Glutamatergic neuron (in vitro differentiated cells): ENCODE measurements at regions not wholly inside any gene's neighbourhood (a gene's known extent, or its start where the extent isn't known, plus 50 kb on each side); places are given as distances from the start of the nearest gene placed in this dataset.

ENCODE experiments used
- DNase-seq: peaks from one replicate; pipeline ENCODE4 v3.0.0; 2022
- H3K27ac Mint-ChIP-seq: one replicate; pipeline ENCODE4 v1.8.0; 2020; ENCODE audit warnings: mild to moderate bottlenecking, mixed read lengths, inconsistent platforms; ENCODE audit not compliant: unreplicated experiment
- H3K27me3 Mint-ChIP-seq: one replicate; pipeline ENCODE4 v1.8.0; 2020; ENCODE audit warnings: mild to moderate bottlenecking, moderate library complexity, mixed read lengths, inconsistent platforms; ENCODE audit not compliant: unreplicated experiment
- H3K36me3 Mint-ChIP-seq: one replicate; pipeline ENCODE4 v1.8.0; 2020; ENCODE audit warnings: mild to moderate bottlenecking, mixed read lengths, inconsistent platforms; ENCODE audit not compliant: unreplicated experiment
- H3K4me1 Mint-ChIP-seq: one replicate; pipeline ENCODE4 v1.8.0; 2020; ENCODE audit warnings: mild to moderate bottlenecking, low read depth, mixed read lengths, inconsistent platforms; ENCODE audit not compliant: unreplicated experiment
- H3K4me3 Mint-ChIP-seq: one replicate; pipeline ENCODE4 v1.8.0; 2020; ENCODE audit warnings: mild to moderate bottlenecking, mixed read lengths, inconsistent platforms; ENCODE audit not compliant: unreplicated experiment
- H3K9me3 Mint-ChIP-seq: one replicate; pipeline ENCODE4 v1.8.0; 2020; ENCODE audit warnings: mild to moderate bottlenecking, moderate library complexity, mixed read lengths, inconsistent platforms; ENCODE audit not compliant: unreplicated experiment
- CTCF ChIP-seq: fragments of 200-600 bp; sonication (generic); IDR thresholded peaks from one replicate; pipeline ENCODE4 v1.5.0; 2021; ENCODE audit not compliant: partially characterized antibody, unreplicated experiment

DNA sequence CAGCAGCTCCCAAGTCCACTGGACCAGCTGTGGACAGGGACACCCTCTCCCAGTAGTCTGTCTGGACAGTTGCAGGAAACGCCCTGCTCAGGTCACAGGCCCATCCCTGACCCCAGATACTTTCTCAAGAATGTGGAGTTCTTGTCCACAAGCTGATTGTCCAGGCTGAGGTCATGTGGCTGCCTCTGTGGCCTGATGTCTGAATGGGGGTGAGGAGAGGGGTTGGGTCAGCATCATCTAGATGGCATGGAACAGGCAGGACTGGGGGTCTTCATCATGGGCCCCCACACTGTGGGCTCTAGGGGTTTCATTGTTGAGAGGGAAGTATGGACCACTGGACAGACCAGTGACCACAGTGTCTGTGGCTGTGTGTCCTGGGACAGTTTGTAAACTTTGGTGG, 1015.0 kb downstream of the TBC1D22A start:
- TF ChIP-seq CTCF = no peak
- Mint-ChIP-seq H3K36me3 (peaks cover 16% of the 10 kb centered on the region), H3K27ac (no peak overlapping the region), H3K4me1 (no peaks in the 10 kb centered on the region), H3K27me3 (peaks cover 9% of the 10 kb centered on the region), H3K9me3 (peaks cover 27% of the 10 kb centered on the region), H3K4me3 (no peak overlapping the region)
- no peak for DNase-seq

- no peaks in the 10 kb centered on the region for H3K4me1 Mint-ChIP-seq
- peaks cover 18% of the 10 kb centered on the region for H3K9me3 Mint-ChIP-seq
- H3K36me3 Mint-ChIP-seq = peaks cover 16% of the 10 kb centered on the region
- no peak for TF ChIP-seq CTCF
- H3K27ac Mint-ChIP-seq = no peak overlapping the region
- no peak for DNase-seq
- H3K4me3 Mint-ChIP-seq = no peak overlapping the region
- H3K27me3 Mint-ChIP-seq = peaks cover 4% of the 10 kb centered on the region
Observed at GRCh38 chr22:47776329-47776728, 1013.9 kb downstream of the TBC1D22A start.

- Mint-ChIP-seq H3K4me3 (no peak overlapping the region), H3K27ac (no peak overlapping the region), H3K27me3 (peaks cover 4% of the 10 kb centered on the region), H3K4me1 (no peaks in the 10 kb centered on the region), H3K36me3 (peaks cover 9% of the 10 kb centered on the region), H3K9me3 (peaks cover 15% of the 10 kb centered on the region)
- no peak for TF ChIP-seq CTCF
- DNase-seq = no peak
Observed at GRCh38 chr22:47775686-47776085, 1013.2 kb downstream of the TBC1D22A start.

GRCh38 chr22:47775191-47775590, 1012.7 kb downstream of the TBC1D22A start:
- Mint-ChIP-seq H3K27me3 (peaks cover 4% of the 10 kb centered on the region), H3K9me3 (peaks cover 12% of the 10 kb centered on the region), H3K36me3 (peaks cover 5% of the 10 kb centered on the region), H3K4me3 (no peak overlapping the region), H3K4me1 (no peaks in the 10 kb centered on the region), H3K27ac (no peak overlapping the region)
- DNase-seq = no peak
- TF ChIP-seq CTCF = no peak

- no peak for DNase-seq
- TF ChIP-seq CTCF = no peak
- Mint-ChIP-seq H3K27me3 (no peaks in the 10 kb centered on the region), H3K27ac (no peak overlapping the region), H3K4me3 (no peak overlapping the region), H3K4me1 (no peaks in the 10 kb centered on the region), H3K9me3 (peaks cover 4% of the 10 kb centered on the region), H3K36me3 (no peaks in the 10 kb centered on the region)
Observed at GRCh38 chr22:47773635-47774034, 1011.2 kb downstream of the TBC1D22A start.
